Fibroblast of lung (primary cell): ENCODE measurements at regions not wholly inside any gene's neighbourhood (a gene's known extent, or its start where the extent isn't known, plus 50 kb on each side); places are given as distances from the start of the nearest gene placed in this dataset.

Source experiments
- EZH2 ChIP-seq: IDR thresholded peaks from 2 replicates; pipeline ENCODE4 v1.5.1; 2012; ENCODE audit warnings: low read length, control low read depth, mild to moderate bottlenecking; ENCODE audit errors: missing control alignments
- TF ChIP-seq, protein P1 (sequence below), 2 donors: IDR thresholded peaks in 1 of 2; conservative IDR thresholded peaks in 1 of 2; 1 replicate in 1 of 2; 2 replicates in 1 of 2; pipeline ENCODE4 v1.5.1; 2011 to 2012; ENCODE audit warnings: low read length in 2 of 2, control low read depth in 1 of 2, inconsistent platforms in 1 of 2, low read depth in 1 of 2, mild to moderate bottlenecking in 1 of 2

DNA sequence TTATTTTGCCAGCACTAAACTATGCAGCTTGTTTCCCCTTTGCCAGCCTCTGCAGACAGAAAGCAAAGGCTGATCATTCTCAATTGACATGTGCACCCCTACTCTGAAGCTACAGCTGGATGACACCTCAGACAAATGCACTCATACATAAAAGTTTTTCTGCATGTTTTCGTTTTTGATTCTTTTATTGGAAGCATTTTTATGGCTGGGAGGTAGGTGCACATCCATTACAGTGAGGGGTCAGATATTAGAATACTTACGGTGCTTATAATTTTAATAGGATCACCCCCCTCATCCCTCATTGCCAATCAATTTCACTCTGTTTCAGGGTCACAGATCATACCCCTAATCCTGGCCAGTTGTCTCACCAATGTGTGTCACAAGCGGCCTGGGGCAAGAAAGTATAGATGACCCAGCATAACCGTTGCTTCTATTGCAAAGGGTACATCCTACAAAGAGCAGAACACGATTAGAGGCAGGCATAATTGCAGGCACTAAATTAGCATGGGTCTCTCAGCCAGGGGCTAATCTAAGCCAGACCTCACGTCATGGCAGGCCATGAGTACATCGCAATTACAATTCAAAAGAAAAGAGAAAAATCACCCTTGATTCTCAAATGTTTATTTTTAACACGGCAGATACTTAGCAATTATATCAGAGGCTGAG lies 89.5 kb upstream of the SOX9 start:
- TF ChIP-seq, protein P1, sequence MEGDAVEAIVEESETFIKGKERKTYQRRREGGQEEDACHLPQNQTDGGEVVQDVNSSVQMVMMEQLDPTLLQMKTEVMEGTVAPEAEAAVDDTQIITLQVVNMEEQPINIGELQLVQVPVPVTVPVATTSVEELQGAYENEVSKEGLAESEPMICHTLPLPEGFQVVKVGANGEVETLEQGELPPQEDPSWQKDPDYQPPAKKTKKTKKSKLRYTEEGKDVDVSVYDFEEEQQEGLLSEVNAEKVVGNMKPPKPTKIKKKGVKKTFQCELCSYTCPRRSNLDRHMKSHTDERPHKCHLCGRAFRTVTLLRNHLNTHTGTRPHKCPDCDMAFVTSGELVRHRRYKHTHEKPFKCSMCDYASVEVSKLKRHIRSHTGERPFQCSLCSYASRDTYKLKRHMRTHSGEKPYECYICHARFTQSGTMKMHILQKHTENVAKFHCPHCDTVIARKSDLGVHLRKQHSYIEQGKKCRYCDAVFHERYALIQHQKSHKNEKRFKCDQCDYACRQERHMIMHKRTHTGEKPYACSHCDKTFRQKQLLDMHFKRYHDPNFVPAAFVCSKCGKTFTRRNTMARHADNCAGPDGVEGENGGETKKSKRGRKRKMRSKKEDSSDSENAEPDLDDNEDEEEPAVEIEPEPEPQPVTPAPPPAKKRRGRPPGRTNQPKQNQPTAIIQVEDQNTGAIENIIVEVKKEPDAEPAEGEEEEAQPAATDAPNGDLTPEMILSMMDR (conservative IDR thresholded peaks at IDR 0.05 in 1 of 2, IDR thresholded peaks at IDR 0.05 in 1 of 2; ENCODE audit: low read depth in 1 of 2, low read length in 2 of 2): no peak
- TF ChIP-seq EZH2: no peak
